ENCODE measurements at regions not wholly inside any gene's neighbourhood (a gene's known extent, or its start where the extent isn't known, plus 50 kb on each side); places are given as distances from the start of the nearest gene placed in this dataset.

GRCh38 chr3:168996622-168997021 lies 666.9 kb downstream of the MECOM start:
- no peak overlapping the region for H3K9ac ChIP-seq (ENCODE audit: low read depth, low read length)
- H3K4me2 ChIP-seq (ENCODE audit: low read length) = no peak overlapping the region
- no peaks in the 10 kb centered on the region for H3K9me3 ChIP-seq (replicated peaks; ENCODE audit: low read length)
- H3K36me3 ChIP-seq (ENCODE audit: insufficient read depth, low read length) = no peaks in the 10 kb centered on the region
- no peak overlapping the region for H3K4me3 ChIP-seq (ENCODE audit: low read length)
- no peaks in the 10 kb centered on the region for H3K27me3 ChIP-seq (ENCODE audit: control insufficient read depth, insufficient read depth, low read length)
- H3K4me1 ChIP-seq (ENCODE audit: control insufficient read depth, insufficient read depth, low read length) = no peaks in the 10 kb centered on the region

- Histone ChIP-seq H3K9me3 (replicated peaks; ENCODE audit: low read length) (no peaks in the 10 kb centered on the region), H3K4me2 (ENCODE audit: low read length) (no peak overlapping the region), H3K9ac (ENCODE audit: low read depth, low read length) (no peak overlapping the region)
Measured at GRCh38 chr3:168995129-168995528, 668.4 kb downstream of the MECOM start.

GRCh38 chr3:168991803-168992202 lies 671.7 kb downstream of the MECOM start:
- Histone ChIP-seq H3K9me3 (replicated peaks; ENCODE audit: low read length) (no peaks in the 10 kb centered on the region), H3K4me2 (ENCODE audit: low read length) (no peak overlapping the region), H3K27me3 (ENCODE audit: control insufficient read depth, insufficient read depth, low read length) (no peaks in the 10 kb centered on the region), H3K36me3 (ENCODE audit: insufficient read depth, low read length) (no peaks in the 10 kb centered on the region), H3K9ac (ENCODE audit: low read depth, low read length) (no peak overlapping the region), H3K4me3 (ENCODE audit: low read length) (no peak overlapping the region), H3K4me1 (ENCODE audit: control insufficient read depth, insufficient read depth, low read length) (no peaks in the 10 kb centered on the region)

More at GRCh38 chr3:168995129-168995528, 668.4 kb downstream of the MECOM start:
- Histone ChIP-seq H3K27me3 (ENCODE audit: control insufficient read depth, insufficient read depth, low read length) (no peaks in the 10 kb centered on the region), H3K36me3 (ENCODE audit: insufficient read depth, low read length) (no peaks in the 10 kb centered on the region), H3K4me3 (ENCODE audit: low read length) (no peak overlapping the region), H3K4me1 (ENCODE audit: control insufficient read depth, insufficient read depth, low read length) (no peaks in the 10 kb centered on the region)

- Histone ChIP-seq H3K9ac (ENCODE audit: low read depth, low read length) (no peak overlapping the region), H3K36me3 (ENCODE audit: insufficient read depth, low read length) (no peaks in the 10 kb centered on the region), H3K27me3 (ENCODE audit: control insufficient read depth, insufficient read depth, low read length) (no peaks in the 10 kb centered on the region), H3K9me3 (replicated peaks; ENCODE audit: low read length) (no peaks in the 10 kb centered on the region), H3K4me3 (ENCODE audit: low read length) (no peak overlapping the region), H3K4me2 (ENCODE audit: low read length) (no peak overlapping the region), H3K4me1 (ENCODE audit: control insufficient read depth, insufficient read depth, low read length) (no peaks in the 10 kb centered on the region)
Measured at GRCh38 chr3:168990621-168991020, 672.9 kb downstream of the MECOM start.

- H3K4me2 ChIP-seq (ENCODE audit: low read length) = no peak overlapping the region
- no peak overlapping the region for H3K4me3 ChIP-seq (ENCODE audit: low read length)
- H3K36me3 ChIP-seq (ENCODE audit: insufficient read depth, low read length) = no peaks in the 10 kb centered on the region
- no peaks in the 10 kb centered on the region for H3K4me1 ChIP-seq (ENCODE audit: control insufficient read depth, insufficient read depth, low read length)
- H3K9ac ChIP-seq (ENCODE audit: low read depth, low read length) = no peak overlapping the region
- H3K27me3 ChIP-seq (ENCODE audit: control insufficient read depth, insufficient read depth, low read length) = no peaks in the 10 kb centered on the region
- no peaks in the 10 kb centered on the region for H3K9me3 ChIP-seq (replicated peaks; ENCODE audit: low read length)
Measured at GRCh38 chr3:168990134-168990533, 673.4 kb downstream of the MECOM start.

GRCh38 chr3:168989396-168989795 lies 674.1 kb downstream of the MECOM start:
- no peaks in the 10 kb centered on the region for H3K36me3 ChIP-seq (ENCODE audit: insufficient read depth, low read length)
- H3K4me1 ChIP-seq (ENCODE audit: control insufficient read depth, insufficient read depth, low read length) = no peaks in the 10 kb centered on the region
- no peaks in the 10 kb centered on the region for H3K27me3 ChIP-seq (ENCODE audit: control insufficient read depth, insufficient read depth, low read length)
- no peak overlapping the region for H3K4me3 ChIP-seq (ENCODE audit: low read length)
- H3K9me3 ChIP-seq (replicated peaks; ENCODE audit: low read length) = no peaks in the 10 kb centered on the region
- H3K9ac ChIP-seq (ENCODE audit: low read depth, low read length) = no peak overlapping the region
- no peak overlapping the region for H3K4me2 ChIP-seq (ENCODE audit: low read length)

GRCh38 chr3:168988853-168989252 lies 674.7 kb downstream of the MECOM start:
- H3K27me3 ChIP-seq (ENCODE audit: control insufficient read depth, insufficient read depth, low read length) = no peaks in the 10 kb centered on the region
- no peaks in the 10 kb centered on the region for H3K9me3 ChIP-seq (replicated peaks; ENCODE audit: low read length)
- H3K4me1 ChIP-seq (ENCODE audit: control insufficient read depth, insufficient read depth, low read length) = no peaks in the 10 kb centered on the region
- H3K4me3 ChIP-seq (ENCODE audit: low read length) = no peak overlapping the region
- H3K4me2 ChIP-seq (ENCODE audit: low read length) = no peak overlapping the region
- no peak overlapping the region for H3K9ac ChIP-seq (ENCODE audit: low read depth, low read length)
- no peaks in the 10 kb centered on the region for H3K36me3 ChIP-seq (ENCODE audit: insufficient read depth, low read length)

GRCh38 chr3:168984872-168985271 lies 678.6 kb downstream of the MECOM start:
- no peak overlapping the region for H3K4me3 ChIP-seq (ENCODE audit: low read length)
- no peaks in the 10 kb centered on the region for H3K27me3 ChIP-seq (ENCODE audit: control insufficient read depth, insufficient read depth, low read length)
- H3K9ac ChIP-seq (ENCODE audit: low read depth, low read length) = no peak overlapping the region
- no peaks in the 10 kb centered on the region for H3K4me1 ChIP-seq (ENCODE audit: control insufficient read depth, insufficient read depth, low read length)
- no peaks in the 10 kb centered on the region for H3K9me3 ChIP-seq (replicated peaks; ENCODE audit: low read length)
- no peaks in the 10 kb centered on the region for H3K36me3 ChIP-seq (ENCODE audit: insufficient read depth, low read length)
- no peak overlapping the region for H3K4me2 ChIP-seq (ENCODE audit: low read length)

GRCh38 chr3:168983046-168983445 lies 680.5 kb downstream of the MECOM start:
- H3K9ac ChIP-seq (ENCODE audit: low read depth, low read length) = no peak overlapping the region

GRCh38 chr3:168981396-168981795 lies 682.1 kb downstream of the MECOM start:
- H3K9ac ChIP-seq (ENCODE audit: low read depth, low read length) = no peak overlapping the region

More at GRCh38 chr3:168983046-168983445, 680.5 kb downstream of the MECOM start:
- Histone ChIP-seq H3K4me2 (ENCODE audit: low read length) (no peak overlapping the region), H3K9me3 (replicated peaks; ENCODE audit: low read length) (no peaks in the 10 kb centered on the region), H3K4me3 (ENCODE audit: low read length) (no peak overlapping the region), H3K27me3 (ENCODE audit: control insufficient read depth, insufficient read depth, low read length) (no peaks in the 10 kb centered on the region), H3K4me1 (ENCODE audit: control insufficient read depth, insufficient read depth, low read length) (peaks cover 4% of the 10 kb centered on the region), H3K36me3 (ENCODE audit: insufficient read depth, low read length) (no peaks in the 10 kb centered on the region)

GRCh38 chr3:168977716-168978374 lies 685.7 kb downstream of the MECOM start:
- Histone ChIP-seq H3K36me3 (ENCODE audit: insufficient read depth, low read length) (no peaks in the 10 kb centered on the region), H3K4me2 (ENCODE audit: low read length) (no peak overlapping the region), H3K9ac (ENCODE audit: low read depth, low read length) (no peak overlapping the region), H3K4me3 (ENCODE audit: low read length) (no peak overlapping the region), H3K4me1 (ENCODE audit: control insufficient read depth, insufficient read depth, low read length) (peaks cover 7% of the 10 kb centered on the region), H3K27me3 (ENCODE audit: control insufficient read depth, insufficient read depth, low read length) (no peaks in the 10 kb centered on the region), H3K9me3 (replicated peaks; ENCODE audit: low read length) (no peaks in the 10 kb centered on the region)

More at GRCh38 chr3:168981396-168981795, 682.1 kb downstream of the MECOM start:
- Histone ChIP-seq H3K27me3 (ENCODE audit: control insufficient read depth, insufficient read depth, low read length) (no peaks in the 10 kb centered on the region), H3K4me3 (ENCODE audit: low read length) (no peak overlapping the region), H3K4me2 (ENCODE audit: low read length) (no peak overlapping the region), H3K4me1 (ENCODE audit: control insufficient read depth, insufficient read depth, low read length) (peaks cover 7% of the 10 kb centered on the region), H3K36me3 (ENCODE audit: insufficient read depth, low read length) (no peaks in the 10 kb centered on the region), H3K9me3 (replicated peaks; ENCODE audit: low read length) (no peaks in the 10 kb centered on the region)

- Histone ChIP-seq H3K4me1 (ENCODE audit: control insufficient read depth, insufficient read depth, low read length) (peaks cover 7% of the 10 kb centered on the region), H3K9me3 (replicated peaks; ENCODE audit: low read length) (no peaks in the 10 kb centered on the region), H3K4me2 (ENCODE audit: low read length) (no peak overlapping the region), H3K4me3 (ENCODE audit: low read length) (no peak overlapping the region), H3K27me3 (ENCODE audit: control insufficient read depth, insufficient read depth, low read length) (no peaks in the 10 kb centered on the region), H3K9ac (ENCODE audit: low read depth, low read length) (no peak overlapping the region), H3K36me3 (ENCODE audit: insufficient read depth, low read length) (no peaks in the 10 kb centered on the region)
Measured at GRCh38 chr3:168976969-168977368, 686.5 kb downstream of the MECOM start.

All from skeletal muscle satellite cell (primary cell).